ENCODE measurements at regions not wholly inside any gene's neighbourhood (a gene's known extent, or its start where the extent isn't known, plus 50 kb on each side); places are given as distances from the start of the nearest gene placed in this dataset.

DNA sequence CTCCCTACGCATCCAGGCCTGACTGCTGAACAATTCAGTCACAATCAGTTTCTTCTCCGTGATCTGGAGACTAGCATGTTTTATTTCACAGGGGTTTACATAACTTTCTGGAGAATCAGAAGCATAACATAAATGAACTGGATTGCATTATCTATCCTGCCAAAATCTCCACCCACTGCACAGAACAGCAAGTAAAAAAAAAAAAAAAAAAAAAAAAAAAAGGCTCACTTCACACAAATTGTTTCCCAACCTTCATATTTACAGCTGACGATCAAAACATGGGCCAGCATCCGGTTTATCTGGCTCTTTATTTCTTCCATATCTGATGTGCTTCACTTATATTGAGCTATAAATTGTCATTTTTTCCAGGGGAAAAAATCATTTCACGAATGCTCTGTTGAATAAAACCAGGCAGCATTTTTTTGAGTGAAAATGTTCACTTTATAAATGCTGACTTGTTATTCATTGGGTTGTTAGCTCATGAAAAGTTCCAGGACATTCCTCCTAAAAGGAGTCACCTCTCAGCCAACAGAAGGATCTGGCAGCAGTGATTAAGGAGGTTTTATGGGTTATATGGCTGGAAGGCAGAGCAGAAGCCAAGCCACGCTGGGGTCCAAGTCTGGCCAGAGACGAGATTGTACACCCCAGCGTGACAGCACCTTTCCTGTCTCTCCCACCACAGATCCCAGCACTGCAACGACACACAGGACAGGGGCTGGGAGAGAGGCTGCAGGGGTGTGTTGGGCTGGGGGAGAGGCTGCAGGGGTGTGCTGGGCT is 51.2 kb upstream of the GLI2 start:
- DNase-seq, result no peak

GRCh38 chr2:120685066-120685973 is 50.3 kb upstream of the GLI2 start:
- DNase-seq, result no peak
